HUDEP-2 (cell line): ENCODE measurements at regions not wholly inside any gene's neighbourhood (a gene's known extent, or its start where the extent isn't known, plus 50 kb on each side); places are given as distances from the start of the nearest gene placed in this dataset.
"Not testable (repeated sequence)": the region's sequence is repeated elsewhere in the genome, so short reads cannot be mapped to it uniquely, and the experiment has no call there.

ENCODE experiments used
- DNase-seq, 76 experiments: peaks; one replicate each; lab custom pipeline; 2025; ENCODE audit not compliant: unreplicated experiment in 76 of 76; lab: John Stamatoyannopoulos, UW

GRCh38 chr21:28877318-28877884 lies 115.3 kb downstream of the LTN1 start:
- no peak for DNase-seq

GRCh38 chr21:28875078-28875477 lies 117.6 kb downstream of the LTN1 start:
- DNase-seq, result peak in 1 of 76 experiments; percentile 20

GRCh38 chr21:28872218-28872617 lies 120.5 kb downstream of the LTN1 start:
- no peak for DNase-seq

- no peak for DNase-seq
These were observed 121.2 kb downstream of the LTN1 start for GRCh38 chr21:28871388-28872010.

GRCh38 chr21:28867401-28867800 lies 125.3 kb downstream of the LTN1 start:
- no peak for DNase-seq

GRCh38 chr21:28865488-28866186 lies 127.0 kb downstream of the LTN1 start:
- no peak for DNase-seq

- no peak for DNase-seq
These were observed 134.3 kb downstream of the LTN1 start for GRCh38 chr21:28858424-28858823.

GRCh38 chr21:28857752-28858151 lies 134.9 kb downstream of the LTN1 start:
- DNase-seq, result no peak

GRCh38 chr21:28856588-28857250 lies 136.0 kb downstream of the LTN1 start:
- no peak for DNase-seq

- no peak for DNase-seq
These were observed 140.0 kb downstream of the LTN1 start for GRCh38 chr21:28852706-28853105.

GRCh38 chr21:28851645-28852044 lies 141.0 kb downstream of the LTN1 start:
- no peak for DNase-seq

- DNase-seq, result not testable (repeated sequence)
These were observed 153.4 kb downstream of the LTN1 start for GRCh38 chr21:28839237-28839636.

- DNase-seq, result not testable (repeated sequence)
These were observed 155.3 kb downstream of the LTN1 start for GRCh38 chr21:28837426-28837825.

- not testable (repeated sequence) for DNase-seq
These were observed 156.1 kb downstream of the LTN1 start for GRCh38 chr21:28836588-28836987.

GRCh38 chr21:28834335-28835238 lies 158.1 kb downstream of the LTN1 start:
- DNase-seq, result no peak

GRCh38 chr21:28833609-28834008 lies 159.1 kb downstream of the LTN1 start:
- no peak for DNase-seq

- DNase-seq, result peak in 2 of 76 experiments; percentile 7 to 15
These were observed 159.5 kb downstream of the LTN1 start for GRCh38 chr21:28833182-28833581.

GRCh38 chr21:28832715-28833061 lies 160.0 kb downstream of the LTN1 start:
- no peak for DNase-seq

GRCh38 chr21:28832013-28832714 lies 160.5 kb downstream of the LTN1 start:
- no peak for DNase-seq

GRCh38 chr21:28828981-28829380 lies 163.7 kb downstream of the LTN1 start:
- no peak for DNase-seq
